GM19240 (cell line): ENCODE measurements at regions not wholly inside any gene's neighbourhood (a gene's known extent, or its start where the extent isn't known, plus 50 kb on each side); places are given as distances from the start of the nearest gene placed in this dataset.

Experiments used
- DNase-seq: peaks from one replicate; pipeline ENCODE4 v3.0.0; 2011; ENCODE audit warnings: low spot score; ENCODE audit not compliant: insufficient read length

DNA sequence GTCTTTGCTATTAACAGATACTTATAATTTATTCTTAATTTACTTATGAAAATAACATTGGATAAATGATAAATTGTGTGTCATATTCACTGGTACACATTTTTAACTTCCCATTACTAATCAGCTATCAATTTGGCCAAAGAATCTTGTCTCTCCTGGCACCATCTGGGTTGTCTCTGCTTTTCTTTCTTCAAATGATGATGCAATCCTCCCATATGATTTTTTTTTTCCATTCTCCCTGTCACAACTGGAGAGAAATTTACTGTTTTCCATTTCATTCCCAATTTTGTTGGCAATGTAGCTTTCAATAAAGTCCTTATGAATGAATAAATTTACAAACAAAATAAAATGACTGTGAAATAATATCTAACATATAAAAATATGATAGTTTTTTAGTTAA is 743.7 kb upstream of the EPHA6 start:
- no peak for DNase-seq

DNA sequence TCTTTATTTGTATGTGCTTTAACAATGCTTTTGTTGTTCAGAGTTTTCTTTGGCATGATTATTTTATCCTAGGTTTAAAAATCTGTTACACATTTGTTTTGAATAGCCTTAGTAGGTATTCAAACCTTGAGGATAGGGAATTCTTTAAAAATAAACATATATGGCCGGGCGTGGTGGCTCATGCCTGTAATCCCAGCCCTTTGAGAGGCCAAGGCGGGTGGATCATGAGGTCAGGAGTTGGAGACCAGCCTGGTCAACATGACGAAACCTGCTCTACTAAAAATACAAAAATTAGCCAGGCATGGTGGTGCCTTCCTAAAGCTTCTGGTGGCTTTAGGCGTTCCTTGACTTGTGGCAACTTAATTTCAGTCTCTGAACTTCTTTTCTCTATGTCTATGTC is 743.3 kb upstream of the EPHA6 start:
- no peak for DNase-seq

DNA sequence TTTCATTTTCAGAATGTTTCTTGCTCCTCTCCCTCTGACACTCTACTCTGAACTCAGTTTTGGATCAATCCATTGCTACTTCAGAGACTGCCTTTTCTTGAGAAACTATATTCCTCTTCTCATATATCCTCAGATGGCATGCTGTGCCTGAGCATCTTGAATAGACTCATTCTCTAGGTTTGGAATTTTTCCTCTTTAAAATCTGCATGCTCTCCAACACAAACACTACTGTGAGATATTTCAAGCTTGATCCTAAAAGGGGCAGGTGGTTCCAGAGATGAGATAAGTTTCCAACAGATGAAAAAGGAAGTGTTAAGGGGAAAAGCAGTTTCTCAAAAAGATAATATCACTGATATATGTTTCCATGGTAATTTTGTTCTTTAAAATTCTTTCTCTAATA is 742.2 kb upstream of the EPHA6 start:
- no peak for DNase-seq

DNA sequence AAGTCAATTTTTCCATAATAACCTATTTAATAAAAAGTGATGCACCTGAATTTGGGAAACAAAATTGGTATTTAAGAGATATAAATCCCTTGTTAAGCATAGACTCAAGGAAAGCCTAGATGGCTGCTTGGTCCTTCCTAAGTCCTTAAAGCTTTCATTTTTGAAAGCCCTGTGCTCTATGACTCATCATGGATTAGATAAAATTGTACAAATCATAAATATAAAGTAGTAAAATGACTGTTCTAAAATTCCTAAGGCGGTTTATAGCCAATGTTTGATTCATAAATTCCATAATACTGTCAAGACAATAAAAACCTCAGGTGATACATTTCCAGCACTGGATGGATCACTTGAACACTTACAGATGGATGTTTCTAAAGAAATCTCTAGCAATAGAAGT is 730.8 kb upstream of the EPHA6 start:
- DNase-seq: no peak

- no peak for DNase-seq
These were observed 728.4 kb upstream of the EPHA6 start for GRCh38 chr3:96086018-96086417.

GRCh38 chr3:96101006-96101560 is 713.3 kb upstream of the EPHA6 start:
- DNase-seq: no peak

- DNase-seq: no peak
These were observed 707.7 kb upstream of the EPHA6 start for GRCh38 chr3:96106701-96107100.
